ENCODE measurements at regions not wholly inside any gene's neighbourhood (a gene's known extent, or its start where the extent isn't known, plus 50 kb on each side); places are given as distances from the start of the nearest gene placed in this dataset.

DNA sequence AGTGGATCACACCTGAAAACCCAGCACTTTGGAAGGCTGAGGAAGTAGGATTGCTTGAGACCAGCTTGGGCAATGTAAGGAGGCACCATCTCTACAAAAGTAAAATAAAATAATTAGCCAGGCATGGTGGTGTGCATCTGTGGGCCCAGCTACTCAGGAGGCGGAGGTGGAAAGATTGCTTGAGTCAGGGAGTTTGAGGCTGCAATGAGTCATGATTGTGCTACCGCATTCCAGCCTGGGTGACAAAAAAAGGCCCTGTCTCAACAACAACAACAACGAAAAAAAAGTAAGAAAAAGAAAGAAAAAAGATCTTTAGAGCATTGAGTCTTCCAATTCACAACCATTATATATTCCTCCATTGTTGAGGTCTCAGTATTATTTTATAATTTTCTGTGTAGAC, 192.4 kb upstream of the DPH6 start:
- Histone ChIP-seq H3K36me3 (ENCODE audit: control insufficient read depth in 2 of 2, insufficient read depth in 2 of 2, low read length in 1 of 2) (no peaks in the 10 kb centered on the region), H3K27me3 (replicated peaks in 1 of 2; ENCODE audit: control insufficient read depth in 2 of 2, insufficient read depth in 2 of 2, low read length in 1 of 2) (no peaks in the 10 kb centered on the region), H3K9ac (ENCODE audit: control insufficient read depth, insufficient read depth, low read length) (no peak overlapping the region), H4K20me1 (ENCODE audit: control insufficient read depth, insufficient read depth) (no peaks in the 10 kb centered on the region), H3K9me3 (replicated peaks; ENCODE audit: control insufficient read depth, insufficient read depth, low read length) (no peaks in the 10 kb centered on the region), H3K4me3 (no peak overlapping the region), H2AFZ (ENCODE audit: control insufficient read depth, low read depth, low read length) (no peak overlapping the region), H3K79me2 (ENCODE audit: control insufficient read depth, insufficient read depth, low read length) (no peaks in the 10 kb centered on the region), H3K4me2 (ENCODE audit: control insufficient read depth, insufficient read depth) (no peak overlapping the region), H3K4me1 (ENCODE audit: control insufficient read depth, insufficient read depth, low read length) (no peaks in the 10 kb centered on the region), H3K27ac (ENCODE audit: control insufficient read depth, insufficient read depth) (no peak overlapping the region)
- in situ Hi-C loops (cut with MboI), result no loop called here
- intact Hi-C loops (cut with micrococcal nuclease; ENCODE audit: unreplicated experiment), result no loop called here
- ChIA-PET SMC1A (ENCODE audit: uncharacterized antibody, unreplicated experiment) (interaction anchor here (0.6 to 0.8 kb wide), 2 partner anchors 30 to 186 kb away, joined by 3 read pairs; no protein-coding TSS in a partner anchor), RAD21 (ENCODE audit: unreplicated experiment) (no interaction called here), CTCF (interaction anchor here (6.7 kb wide), 1 partner anchor 13 kb away, joined by 34 read pairs; no protein-coding TSS in a partner anchor), POLR2A (no interaction called here)
- BruUV-seq (replicated peaks), result no TSS peak
- 33% methylated on average over 3 of the region's 3 CpGs for WGBS (ENCODE audit: insufficient coverage, insufficient replicate concordance, low lambda C conversion rate, missing lambda C conversion rate)
- TF ChIP-seq POLR2A (IDR thresholded peaks at IDR 0.05; ENCODE audit: low read depth, low read length), result no peak
- TF ChIP-seq CREM (IDR thresholded peaks at IDR 0.05; ENCODE audit: low read depth), result no peak
- no peak for TF ChIP-seq NFYA (IDR thresholded peaks at IDR 0.05; ENCODE audit: borderline replicate concordance, low read depth, low read length)
- TF ChIP-seq CBX3 (IDR thresholded peaks at IDR 0.05; ENCODE audit: borderline replicate concordance, low read depth), result no peak
- no peak for TF ChIP-seq BMI1 (IDR thresholded peaks at IDR 0.05; ENCODE audit: borderline replicate concordance)
- no peak for TF ChIP-seq DPF2 (IDR thresholded peaks at IDR 0.05)
- no peak for TF ChIP-seq SMAD5 (IDR thresholded peaks at IDR 0.05; ENCODE audit: low read depth)
- DNase-seq (ENCODE audit: low read depth, low spot score) (no peak), FAIRE-seq (no peak), ATAC-seq (no peak)

DNA sequence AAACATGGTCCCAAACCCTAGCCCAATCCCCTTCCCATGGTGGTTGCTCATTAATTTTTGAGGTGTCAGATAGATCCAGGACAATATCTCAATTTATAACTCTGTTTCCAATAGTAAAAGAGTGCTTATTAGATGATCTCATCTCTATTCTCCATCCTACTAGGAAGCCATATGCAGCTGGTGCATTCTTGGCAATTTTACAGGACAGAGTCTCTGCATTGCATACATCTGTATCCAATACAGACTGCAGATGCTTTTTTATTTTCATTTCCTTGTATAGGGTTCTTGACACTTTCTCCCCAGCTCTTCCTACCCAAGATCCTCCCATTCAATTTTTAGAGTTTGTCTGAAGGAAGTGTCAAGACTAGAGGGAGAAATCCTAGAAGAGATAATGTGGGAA, 194.8 kb upstream of the DPH6 start:
- Histone ChIP-seq H3K27ac (ENCODE audit: control insufficient read depth, insufficient read depth) (no peak overlapping the region), H3K9ac (ENCODE audit: control insufficient read depth, insufficient read depth, low read length) (no peak overlapping the region), H3K4me2 (ENCODE audit: control insufficient read depth, insufficient read depth) (no peak overlapping the region), H3K79me2 (ENCODE audit: control insufficient read depth, insufficient read depth, low read length) (no peaks in the 10 kb centered on the region), H3K4me3 (no peak overlapping the region), H3K4me1 (ENCODE audit: control insufficient read depth, insufficient read depth, low read length) (no peaks in the 10 kb centered on the region), H3K9me3 (replicated peaks; ENCODE audit: control insufficient read depth, insufficient read depth, low read length) (no peaks in the 10 kb centered on the region), H2AFZ (ENCODE audit: control insufficient read depth, low read depth, low read length) (no peak overlapping the region), H4K20me1 (ENCODE audit: control insufficient read depth, insufficient read depth) (no peaks in the 10 kb centered on the region), H3K27me3 (replicated peaks in 1 of 2; ENCODE audit: control insufficient read depth in 2 of 2, insufficient read depth in 2 of 2, low read length in 1 of 2) (no peaks in the 10 kb centered on the region), H3K36me3 (ENCODE audit: control insufficient read depth in 2 of 2, insufficient read depth in 2 of 2, low read length in 1 of 2) (no peaks in the 10 kb centered on the region)
- CTCF ChIA-PET, result interaction anchor here (6.7 kb wide), 1 partner anchor 11 kb away, joined by 34 read pairs; no protein-coding TSS in a partner anchor
- ATAC-seq, result no peak
- POLR2A ChIA-PET, result no interaction called here
- RAD21 ChIA-PET (ENCODE audit: unreplicated experiment), result no interaction called here
- SMC1A ChIA-PET (ENCODE audit: uncharacterized antibody, unreplicated experiment), result no interaction called here
- DNase-seq (ENCODE audit: low read depth, low spot score), result no peak
- no peak for FAIRE-seq
- BruUV-seq (replicated peaks), result no TSS peak
- intact Hi-C loops (cut with micrococcal nuclease; ENCODE audit: unreplicated experiment), result no loop called here
- in situ Hi-C loops (cut with MboI), result no loop called here
- TF ChIP-seq, protein P1, sequence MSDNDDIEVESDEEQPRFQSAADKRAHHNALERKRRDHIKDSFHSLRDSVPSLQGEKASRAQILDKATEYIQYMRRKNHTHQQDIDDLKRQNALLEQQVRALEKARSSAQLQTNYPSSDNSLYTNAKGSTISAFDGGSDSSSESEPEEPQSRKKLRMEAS (IDR thresholded peaks at IDR 0.05; ENCODE audit: low read depth, low read length), result no peak
- no peak for TF ChIP-seq NFIC (IDR thresholded peaks at IDR 0.05; ENCODE audit: low read depth, low read length)
- no peak for TF ChIP-seq GABPA (IDR thresholded peaks at IDR 0.05; ENCODE audit: low read depth)
- TF ChIP-seq, protein P2, sequence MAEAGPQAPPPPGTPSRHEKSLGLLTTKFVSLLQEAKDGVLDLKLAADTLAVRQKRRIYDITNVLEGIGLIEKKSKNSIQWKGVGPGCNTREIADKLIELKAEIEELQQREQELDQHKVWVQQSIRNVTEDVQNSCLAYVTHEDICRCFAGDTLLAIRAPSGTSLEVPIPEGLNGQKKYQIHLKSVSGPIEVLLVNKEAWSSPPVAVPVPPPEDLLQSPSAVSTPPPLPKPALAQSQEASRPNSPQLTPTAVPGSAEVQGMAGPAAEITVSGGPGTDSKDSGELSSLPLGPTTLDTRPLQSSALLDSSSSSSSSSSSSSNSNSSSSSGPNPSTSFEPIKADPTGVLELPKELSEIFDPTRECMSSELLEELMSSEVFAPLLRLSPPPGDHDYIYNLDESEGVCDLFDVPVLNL (IDR thresholded peaks at IDR 0.05; ENCODE audit: low read depth, low read length), result no peak
- TF ChIP-seq, protein P3, sequence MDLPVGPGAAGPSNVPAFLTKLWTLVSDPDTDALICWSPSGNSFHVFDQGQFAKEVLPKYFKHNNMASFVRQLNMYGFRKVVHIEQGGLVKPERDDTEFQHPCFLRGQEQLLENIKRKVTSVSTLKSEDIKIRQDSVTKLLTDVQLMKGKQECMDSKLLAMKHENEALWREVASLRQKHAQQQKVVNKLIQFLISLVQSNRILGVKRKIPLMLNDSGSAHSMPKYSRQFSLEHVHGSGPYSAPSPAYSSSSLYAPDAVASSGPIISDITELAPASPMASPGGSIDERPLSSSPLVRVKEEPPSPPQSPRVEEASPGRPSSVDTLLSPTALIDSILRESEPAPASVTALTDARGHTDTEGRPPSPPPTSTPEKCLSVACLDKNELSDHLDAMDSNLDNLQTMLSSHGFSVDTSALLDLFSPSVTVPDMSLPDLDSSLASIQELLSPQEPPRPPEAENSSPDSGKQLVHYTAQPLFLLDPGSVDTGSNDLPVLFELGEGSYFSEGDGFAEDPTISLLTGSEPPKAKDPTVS (IDR thresholded peaks at IDR 0.05; ENCODE audit: low read depth, low read length), result no peak
- TF ChIP-seq HDAC6 (IDR thresholded peaks at IDR 0.05; ENCODE audit: unreplicated experiment), result no peak
- TF ChIP-seq SMARCA5 (IDR thresholded peaks at IDR 0.05), result no peak
- TF ChIP-seq, protein P4, sequence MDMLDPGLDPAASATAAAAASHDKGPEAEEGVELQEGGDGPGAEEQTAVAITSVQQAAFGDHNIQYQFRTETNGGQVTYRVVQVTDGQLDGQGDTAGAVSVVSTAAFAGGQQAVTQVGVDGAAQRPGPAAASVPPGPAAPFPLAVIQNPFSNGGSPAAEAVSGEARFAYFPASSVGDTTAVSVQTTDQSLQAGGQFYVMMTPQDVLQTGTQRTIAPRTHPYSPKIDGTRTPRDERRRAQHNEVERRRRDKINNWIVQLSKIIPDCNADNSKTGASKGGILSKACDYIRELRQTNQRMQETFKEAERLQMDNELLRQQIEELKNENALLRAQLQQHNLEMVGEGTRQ (IDR thresholded peaks at IDR 0.05; ENCODE audit: borderline replicate concordance, low read depth, low read length), result no peak
- no peak for TF ChIP-seq MTA2 (IDR thresholded peaks at IDR 0.05; ENCODE audit: low read depth)
- TF ChIP-seq MXI1 (IDR thresholded peaks at IDR 0.05; ENCODE audit: low read depth, low read length), result no peak

Data from GM12878 (cell line).